Mesothelial cell of epicardium (in vitro differentiated cells): ENCODE measurements at regions not wholly inside any gene's neighbourhood (a gene's known extent, or its start where the extent isn't known, plus 50 kb on each side); places are given as distances from the start of the nearest gene placed in this dataset.
"Not testable (repeated sequence)": the region's sequence is repeated elsewhere in the genome, so short reads cannot be mapped to it uniquely, and the experiment has no call there.

ENCODE experiments used
- DNase-seq, 2 experiments: peaks; one replicate each; pipeline ENCODE4 v3.0.0; 2021; ENCODE audit warnings: low spot score in 2 of 2; ENCODE audit not compliant: unreplicated experiment in 2 of 2
- H3K27ac Mint-ChIP-seq: 2 replicates; pipeline ENCODE4 v1.8.0; 2021; ENCODE audit warnings: mixed read lengths
- H3K27me3 Mint-ChIP-seq: 2 replicates; pipeline ENCODE4 v1.8.0; 2021; ENCODE audit warnings: low read depth, mixed read lengths
- H3K36me3 Mint-ChIP-seq: 2 replicates; pipeline ENCODE4 v1.8.0; 2021; ENCODE audit warnings: mixed read lengths
- H3K4me1 Mint-ChIP-seq: 2 replicates; pipeline ENCODE4 v1.8.0; 2021; ENCODE audit warnings: mixed read lengths
- H3K4me3 Mint-ChIP-seq: 2 replicates; pipeline ENCODE4 v1.8.0; 2021; ENCODE audit warnings: mild to moderate bottlenecking, moderate library complexity, mixed read lengths
- H3K9me3 Mint-ChIP-seq: 2 replicates; pipeline ENCODE4 v1.8.0; 2021; ENCODE audit warnings: mixed read lengths
- CTCF ChIP-seq: fragments of 200-600 bp; sonication (generic); IDR thresholded peaks from one replicate; pipeline ENCODE4 v1.5.0; 2021; ENCODE audit warnings: antibody characterized with exemption; ENCODE audit not compliant: unreplicated experiment

GRCh38 chrX:47749185-47749967 lies 87.3 kb upstream of the ZNF81 start:
- no peaks in the 10 kb centered on the region for H3K4me1 Mint-ChIP-seq
- DNase-seq, result no peak
- H3K27me3 Mint-ChIP-seq, result peaks cover 19% of the 10 kb centered on the region
- H3K9me3 Mint-ChIP-seq, result peaks cover 4% of the 10 kb centered on the region
- no peak overlapping the region for H3K27ac Mint-ChIP-seq
- H3K36me3 Mint-ChIP-seq, result no peaks in the 10 kb centered on the region
- TF ChIP-seq CTCF, result no peak
- H3K4me3 Mint-ChIP-seq, result no peak overlapping the region

GRCh38 chrX:47748576-47748975 lies 88.1 kb upstream of the ZNF81 start:
- no peaks in the 10 kb centered on the region for H3K4me1 Mint-ChIP-seq
- DNase-seq, result no peak
- peaks cover 4% of the 10 kb centered on the region for H3K9me3 Mint-ChIP-seq
- H3K4me3 Mint-ChIP-seq, result no peak overlapping the region
- peaks cover 19% of the 10 kb centered on the region for H3K27me3 Mint-ChIP-seq
- no peaks in the 10 kb centered on the region for H3K36me3 Mint-ChIP-seq
- TF ChIP-seq CTCF, result no peak
- no peak overlapping the region for H3K27ac Mint-ChIP-seq

GRCh38 chrX:47746446-47746845 lies 87.5 kb upstream of the UXT start:
- no peak for TF ChIP-seq CTCF
- no peak for DNase-seq
- Mint-ChIP-seq H3K36me3 (no peaks in the 10 kb centered on the region), H3K9me3 (peaks cover 7% of the 10 kb centered on the region), H3K4me3 (no peak overlapping the region), H3K27ac (no peak overlapping the region), H3K4me1 (no peaks in the 10 kb centered on the region), H3K27me3 (peaks cover 17% of the 10 kb centered on the region)

GRCh38 chrX:47745416-47745815 lies 86.4 kb upstream of the UXT start:
- peaks cover 14% of the 10 kb centered on the region for H3K27me3 Mint-ChIP-seq
- no peaks in the 10 kb centered on the region for H3K36me3 Mint-ChIP-seq
- no peak overlapping the region for H3K4me3 Mint-ChIP-seq
- DNase-seq, result no peak
- no peak overlapping the region for H3K27ac Mint-ChIP-seq
- H3K4me1 Mint-ChIP-seq, result no peaks in the 10 kb centered on the region
- H3K9me3 Mint-ChIP-seq, result peaks cover 4% of the 10 kb centered on the region
- TF ChIP-seq CTCF, result no peak

- Mint-ChIP-seq H3K27ac (no peak overlapping the region), H3K36me3 (no peaks in the 10 kb centered on the region), H3K9me3 (peaks cover 12% of the 10 kb centered on the region), H3K4me1 (no peaks in the 10 kb centered on the region), H3K4me3 (no peak overlapping the region), H3K27me3 (peaks cover 5% of the 10 kb centered on the region)
- DNase-seq, result no peak
- TF ChIP-seq CTCF, result no peak
Measured at GRCh38 chrX:47743504-47743903, 84.5 kb upstream of the UXT start.

GRCh38 chrX:47738870-47739269 lies 79.9 kb upstream of the UXT start:
- peaks cover 30% of the 10 kb centered on the region for H3K9me3 Mint-ChIP-seq
- H3K4me1 Mint-ChIP-seq, result not testable (repeated sequence)

More at GRCh38 chrX:47738870-47739269, 79.9 kb upstream of the UXT start:
- not testable (repeated sequence) for DNase-seq, H3K4me3 Mint-ChIP-seq, H3K36me3 Mint-ChIP-seq, H3K27ac Mint-ChIP-seq, H3K27me3 Mint-ChIP-seq
